GM18861 (cell line): ENCODE measurements at regions not wholly inside any gene's neighbourhood (a gene's known extent, or its start where the extent isn't known, plus 50 kb on each side); places are given as distances from the start of the nearest gene placed in this dataset.

Source experiments
- ATAC-seq: cut with Tn5 transposase; IDR thresholded peaks from one replicate; pipeline ENCODE4 v1.9.1; 2021; ENCODE audit not compliant: unreplicated experiment

DNA sequence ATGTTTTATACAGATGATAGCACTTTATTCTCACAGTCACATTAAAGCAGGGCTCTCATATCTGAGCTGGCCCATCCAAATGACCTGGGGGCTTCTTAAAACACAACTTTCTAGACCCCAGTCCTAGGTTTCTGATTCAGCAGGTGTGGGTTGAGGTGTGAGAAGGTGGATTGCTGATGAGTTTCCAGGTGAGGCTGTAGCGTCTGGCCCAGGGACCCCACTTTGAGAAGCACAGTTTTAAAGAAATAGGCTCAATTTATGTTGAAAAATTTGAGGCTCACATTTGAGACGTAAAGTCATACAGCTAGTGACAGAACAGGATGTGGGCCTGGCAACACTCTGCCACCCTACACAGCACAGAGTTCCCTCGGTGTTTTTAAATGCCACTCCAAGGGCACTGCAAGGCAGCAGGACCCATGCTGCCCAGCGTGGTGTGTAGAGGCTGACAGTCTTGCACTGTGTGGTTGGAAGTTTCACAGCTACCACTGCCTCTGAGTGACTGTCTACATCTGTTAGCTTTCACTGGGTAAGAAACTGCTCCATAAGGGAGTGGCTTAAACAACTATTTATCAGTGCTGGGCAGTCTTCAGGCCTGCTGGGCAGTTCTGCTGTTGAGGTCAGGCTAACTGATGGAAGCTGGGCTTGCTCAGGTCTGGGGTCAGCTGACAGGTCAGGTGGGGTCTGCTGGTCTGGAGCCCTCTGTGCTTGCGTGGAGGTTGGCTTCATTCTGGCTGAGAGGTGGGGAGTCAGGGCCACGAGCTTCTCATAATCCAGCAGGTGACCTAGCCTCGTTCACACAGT is 319.7 kb downstream of the CXCL12 start:
- ATAC-seq, result no peak

DNA sequence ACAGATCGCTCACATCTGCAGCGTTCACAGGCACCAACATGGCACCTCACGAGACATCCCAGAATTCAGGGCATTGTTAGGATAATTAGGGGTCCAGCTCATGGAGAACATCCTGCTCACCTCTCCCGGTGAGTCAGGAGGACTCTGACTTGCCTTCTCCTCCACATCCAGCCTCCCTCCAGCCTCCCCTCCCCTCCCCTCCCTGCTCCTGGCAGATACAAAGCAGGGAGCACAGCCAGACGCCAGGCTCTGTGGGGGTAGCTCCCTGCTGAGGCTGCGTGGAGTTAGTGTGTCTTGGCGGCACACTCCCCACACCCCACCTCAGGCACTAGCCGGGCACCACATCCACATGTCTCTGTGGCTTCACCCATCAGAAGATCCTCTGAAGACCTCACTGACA is 320.6 kb downstream of the CXCL12 start:
- ATAC-seq, result no peak

DNA sequence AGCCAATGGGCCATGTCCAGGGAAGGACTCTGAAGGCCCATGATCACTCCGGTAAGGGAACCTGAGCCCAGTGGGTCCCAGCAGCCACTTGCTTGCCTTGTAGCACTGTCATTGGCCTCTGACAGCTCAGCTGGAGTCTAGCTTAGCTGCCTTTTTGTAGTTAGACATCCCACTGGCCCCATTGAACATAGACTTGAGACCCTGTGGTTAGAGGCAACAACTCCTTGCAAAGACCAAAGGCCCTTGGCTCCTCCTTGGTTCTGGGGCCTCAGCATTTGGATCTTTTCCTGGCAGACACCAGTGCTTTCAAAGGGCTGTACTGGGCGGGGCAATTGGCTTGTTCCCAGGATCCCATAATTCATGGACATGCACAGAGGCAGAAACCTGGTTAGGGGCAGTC is 321.2 kb downstream of the CXCL12 start:
- ATAC-seq, result no peak

DNA sequence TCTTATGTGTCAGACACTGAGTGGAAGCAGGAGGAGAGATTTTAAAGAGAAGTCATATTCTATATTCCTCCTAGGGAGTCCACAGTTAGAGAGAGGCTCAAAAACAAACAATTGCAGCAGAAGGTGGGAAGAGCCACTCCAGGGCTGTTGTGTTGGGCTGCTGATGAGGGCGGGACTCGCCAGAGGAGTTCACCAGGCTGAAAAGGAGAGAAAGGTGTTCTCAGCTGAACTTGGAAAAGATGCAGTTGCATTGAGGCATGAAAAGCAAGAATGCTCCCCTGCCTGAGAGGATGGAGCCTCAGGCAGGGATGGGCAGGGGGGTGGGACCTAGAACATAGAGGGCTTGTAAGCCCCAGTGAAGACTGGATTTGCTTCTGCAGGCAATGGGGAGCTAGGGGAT is 324.2 kb downstream of the CXCL12 start:
- ATAC-seq, result no peak

DNA sequence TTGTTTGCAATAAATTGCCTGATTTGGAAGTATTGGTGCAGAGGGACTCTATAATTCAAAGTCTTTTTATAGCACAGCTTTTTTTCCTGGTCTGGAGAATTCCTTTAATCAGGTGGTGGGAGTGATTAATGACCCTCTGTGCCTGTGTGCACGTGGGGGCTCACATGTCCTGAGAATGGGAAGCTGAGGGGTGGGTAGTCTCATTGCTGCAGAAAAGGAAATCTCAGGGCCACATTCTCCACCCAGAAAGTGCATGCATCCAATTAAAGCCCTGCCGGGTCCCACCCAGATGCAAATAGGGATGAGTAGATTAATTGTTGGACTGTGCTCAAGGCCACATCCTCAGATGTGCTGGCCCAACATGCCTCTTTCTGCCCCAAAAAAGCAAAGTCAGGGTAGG is 324.7 kb downstream of the CXCL12 start:
- ATAC-seq, result no peak

DNA sequence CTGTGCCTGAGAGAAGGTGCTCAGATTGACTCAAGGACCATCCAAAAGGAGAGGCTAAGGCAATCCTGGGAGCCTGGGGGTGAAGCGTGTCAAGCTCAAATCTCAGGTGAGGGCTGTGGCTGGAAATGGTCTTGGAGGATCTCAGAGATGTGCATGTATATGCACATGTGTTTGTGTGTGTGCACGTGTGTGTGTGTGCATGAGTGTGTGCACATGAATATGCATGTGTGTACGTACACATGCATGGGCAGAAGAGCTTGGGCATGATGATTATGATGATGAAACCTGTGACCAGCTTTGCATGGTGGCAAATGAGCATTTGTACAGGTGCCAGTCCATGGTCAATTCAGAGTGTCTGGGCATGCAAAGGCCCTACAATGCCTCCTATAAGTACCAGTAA is 326.6 kb downstream of the CXCL12 start:
- ATAC-seq, result no peak

DNA sequence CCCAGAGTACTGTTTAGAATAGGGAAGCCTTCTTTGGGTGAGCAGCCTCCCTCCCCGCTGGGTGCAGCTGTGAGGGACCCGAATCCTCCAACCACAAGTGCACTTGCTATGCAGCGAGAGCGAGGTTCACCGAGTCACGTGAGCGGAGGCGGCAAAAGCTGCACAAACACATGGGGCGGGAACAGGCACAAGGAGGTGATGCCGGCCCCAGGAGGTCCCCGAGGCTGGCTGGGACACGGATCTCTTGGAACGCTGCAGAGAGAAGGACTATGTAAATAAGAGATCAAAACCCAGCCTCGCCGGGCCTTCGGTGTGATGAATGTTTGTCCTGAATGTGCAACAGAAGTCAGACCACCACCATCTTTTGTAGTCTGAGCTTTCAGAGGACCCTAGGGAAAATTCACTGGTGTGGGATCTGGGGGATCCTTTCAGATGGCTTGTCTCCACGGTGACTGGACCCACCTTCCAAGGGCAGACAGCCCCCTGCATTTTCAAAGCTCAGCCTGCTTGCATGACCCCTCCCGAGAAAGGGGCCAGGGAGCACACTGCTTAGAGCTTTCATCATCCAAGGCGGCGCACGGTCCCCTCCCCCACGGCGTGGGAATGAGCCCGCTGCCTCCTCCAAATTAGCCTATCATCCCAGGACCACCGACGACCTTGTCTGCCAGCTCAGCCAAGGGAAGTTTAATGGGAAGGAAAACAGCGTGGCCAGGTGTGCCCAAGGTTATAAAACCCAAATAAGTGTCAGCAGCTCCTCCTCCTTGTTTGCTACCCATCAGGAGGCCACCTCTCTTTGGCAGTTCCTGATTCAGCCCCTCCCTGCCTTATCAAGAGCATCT is 327.7 kb downstream of the CXCL12 start:
- no peak for ATAC-seq

DNA sequence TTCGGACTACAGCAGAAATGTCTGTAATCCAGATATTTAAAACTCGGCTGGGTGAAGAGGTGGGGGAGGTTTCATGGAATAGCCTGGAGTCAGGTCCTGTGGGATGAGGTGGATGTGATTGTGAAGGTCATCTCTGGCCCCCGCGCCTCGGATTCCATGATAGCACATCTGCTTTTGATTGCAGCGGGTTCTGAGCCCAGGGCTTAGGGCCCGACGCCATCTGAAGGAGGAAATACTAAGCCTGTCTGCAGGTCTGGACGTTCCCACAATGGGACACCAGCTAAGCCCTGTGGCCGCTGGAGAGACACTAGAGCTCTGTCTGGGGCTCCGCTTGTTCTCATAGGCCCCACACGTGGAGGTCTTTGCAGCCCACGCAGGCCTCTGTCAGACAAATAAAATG is 328.7 kb downstream of the CXCL12 start:
- ATAC-seq, result no peak

DNA sequence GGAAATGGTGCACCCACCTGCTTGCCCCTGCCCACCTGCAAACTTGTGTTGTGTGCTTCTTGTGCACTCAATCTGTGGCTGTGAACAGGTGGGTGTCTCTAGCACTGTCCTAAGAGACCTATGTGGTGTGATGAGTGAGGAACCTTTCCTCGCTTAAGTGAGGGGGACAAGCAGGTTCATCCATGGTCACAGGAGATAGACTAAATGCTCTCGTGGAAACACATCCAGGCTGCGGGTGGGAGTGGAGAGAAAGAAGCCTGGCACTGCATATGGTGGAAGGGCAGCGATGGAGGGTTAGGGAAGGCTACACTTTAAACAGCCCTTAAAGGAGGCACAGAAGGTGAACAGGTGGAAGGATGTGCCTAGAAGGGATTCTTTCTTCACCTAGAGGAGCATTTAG is 330.9 kb downstream of the CXCL12 start:
- ATAC-seq, result no peak

DNA sequence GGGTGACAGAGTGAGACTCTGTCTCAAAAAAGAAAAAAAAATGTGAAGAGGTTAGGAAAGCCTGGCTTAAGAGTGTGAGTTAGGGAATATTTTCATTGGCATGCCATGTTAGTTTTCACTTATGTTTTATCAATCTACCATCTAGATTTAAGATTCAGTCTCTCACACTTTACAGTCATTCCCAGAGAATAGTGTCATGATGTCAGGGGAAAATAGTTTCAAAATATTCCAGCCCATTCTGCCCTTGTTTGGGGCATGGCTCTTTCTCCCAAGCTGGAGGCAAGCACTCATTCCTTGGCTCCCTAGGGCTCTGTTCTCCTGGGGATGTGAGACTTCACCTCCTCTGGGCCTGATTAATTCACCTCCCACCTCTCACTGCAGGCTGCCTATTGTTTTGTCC is 331.5 kb downstream of the CXCL12 start:
- ATAC-seq, result no peak

DNA sequence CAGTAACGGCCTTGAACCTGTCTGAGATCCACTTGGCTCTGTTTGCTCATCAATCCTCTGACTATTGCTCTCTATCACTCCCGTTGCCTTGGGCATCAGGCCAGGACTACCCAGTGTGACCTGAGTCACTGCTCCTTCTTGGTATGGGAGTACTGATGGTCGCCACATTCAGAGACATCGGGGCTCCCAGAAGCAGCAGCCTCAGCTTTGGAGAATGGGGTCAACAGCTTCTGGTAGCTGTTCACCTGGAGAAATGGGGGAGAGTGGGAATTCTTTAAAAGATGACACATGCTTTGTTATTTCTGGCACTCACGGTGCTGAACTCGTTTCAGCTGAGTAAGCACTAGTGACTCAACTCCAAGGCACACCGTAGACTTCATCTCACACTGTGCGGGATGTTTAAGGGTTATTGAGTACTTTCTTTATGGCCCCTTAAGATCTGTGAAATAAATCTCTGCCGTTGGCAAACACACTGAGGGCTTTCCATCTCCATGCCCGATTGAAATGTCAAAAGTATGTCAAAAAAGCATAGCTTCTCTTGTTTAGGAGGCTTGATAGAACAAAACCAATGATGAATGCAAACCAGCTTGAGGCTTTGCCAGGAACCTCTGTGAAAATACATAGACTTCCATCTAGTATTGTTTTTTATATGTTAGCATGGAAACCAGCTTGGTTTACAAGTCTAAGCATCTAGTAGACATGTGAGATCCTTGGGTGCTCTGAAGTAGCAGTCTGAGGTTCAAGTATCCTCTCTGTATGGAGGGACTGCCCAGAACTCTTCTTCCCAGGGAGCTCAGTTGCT is 333.1 kb downstream of the CXCL12 start:
- no peak for ATAC-seq

DNA sequence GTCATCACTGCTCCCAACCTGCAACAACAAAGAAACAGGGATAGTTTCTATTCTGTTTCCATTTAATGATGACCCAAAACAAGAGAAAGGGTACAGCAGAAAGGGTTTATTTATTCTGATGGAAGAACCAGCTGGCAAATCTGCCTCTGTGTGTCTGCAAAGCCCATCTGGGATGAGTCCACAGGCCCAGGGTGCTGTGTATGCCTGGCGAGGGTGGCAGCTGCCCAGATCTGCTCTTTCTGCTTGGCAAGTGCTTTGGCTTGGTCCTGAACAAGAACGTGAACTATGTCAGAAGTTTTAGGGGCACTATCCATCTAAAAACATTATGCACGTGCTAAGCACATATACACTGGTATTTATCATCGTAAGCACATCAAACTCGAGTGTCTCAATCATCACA is 333.8 kb downstream of the CXCL12 start:
- no peak for ATAC-seq

DNA sequence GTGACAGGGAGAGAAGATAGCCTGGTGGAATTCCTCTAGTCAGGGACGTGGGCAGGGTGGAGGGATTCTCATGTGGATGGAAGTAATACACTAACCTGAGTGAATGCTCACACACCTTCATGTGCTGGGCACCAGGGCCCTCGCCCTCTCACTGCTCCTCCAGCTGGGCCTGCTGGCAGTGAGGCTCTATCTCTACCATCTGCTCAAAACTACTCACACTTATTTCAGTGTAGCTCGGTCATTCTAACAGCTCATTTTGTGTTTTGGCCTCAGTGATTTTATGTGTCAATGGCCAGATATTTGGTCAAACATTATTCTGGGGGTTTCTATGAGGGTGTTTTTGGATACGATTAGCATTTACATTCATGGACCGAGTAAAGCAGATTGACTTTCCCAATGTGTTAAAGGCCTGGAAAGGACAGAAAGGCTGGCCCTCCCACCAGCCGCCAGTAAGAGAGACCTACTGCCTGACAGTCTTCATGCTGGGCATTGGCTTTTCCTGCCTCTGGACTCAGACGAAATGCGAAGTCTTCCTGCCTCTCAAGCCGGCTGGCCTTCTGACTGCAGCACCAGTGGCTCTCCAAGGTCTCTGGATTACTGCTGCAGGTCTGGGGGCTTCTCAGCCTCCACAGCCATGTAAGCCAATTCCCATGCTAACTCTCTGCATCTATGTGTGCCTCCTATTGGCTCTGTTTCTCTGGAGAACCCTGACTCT is 335.4 kb downstream of the CXCL12 start:
- no peak for ATAC-seq

DNA sequence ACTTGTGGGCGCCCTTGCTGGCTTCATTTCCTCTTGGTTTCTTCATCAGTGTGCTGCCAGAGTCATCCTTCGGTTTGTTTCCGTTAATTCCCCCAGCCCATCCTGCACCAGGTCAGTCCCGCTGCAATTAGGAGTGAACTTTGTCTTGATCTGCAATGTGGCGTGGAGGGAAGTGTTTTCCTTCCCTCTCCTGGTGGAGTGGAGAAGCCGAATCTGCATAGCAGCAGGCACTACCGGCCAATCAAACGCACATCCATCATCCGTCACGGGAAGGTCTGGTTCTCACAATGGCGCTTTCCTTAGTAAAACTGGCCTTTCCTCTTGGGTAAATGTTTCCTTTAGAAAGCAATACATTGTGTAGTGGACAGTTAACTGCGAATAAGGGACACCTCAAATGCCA is 337.5 kb downstream of the CXCL12 start:
- ATAC-seq, result no peak

DNA sequence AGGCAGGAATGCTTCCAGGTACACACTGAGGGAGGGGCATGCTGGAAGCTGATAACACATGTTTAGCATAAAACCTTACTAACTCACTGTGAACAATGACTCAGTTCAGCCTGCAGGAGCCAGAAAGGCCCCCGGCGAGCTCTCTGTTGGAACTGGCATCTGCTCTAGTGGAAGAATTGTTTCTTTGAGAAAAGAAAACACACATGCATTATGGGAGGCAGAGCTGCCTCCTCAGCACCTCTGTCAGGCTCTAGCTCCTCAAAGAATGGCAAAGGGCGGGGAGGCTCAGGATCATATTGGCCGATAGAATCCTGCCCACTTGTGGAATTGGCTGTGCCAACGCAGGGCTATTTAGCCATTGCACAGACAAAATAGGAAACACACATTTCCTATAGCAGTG is 338.3 kb downstream of the CXCL12 start:
- no peak for ATAC-seq

DNA sequence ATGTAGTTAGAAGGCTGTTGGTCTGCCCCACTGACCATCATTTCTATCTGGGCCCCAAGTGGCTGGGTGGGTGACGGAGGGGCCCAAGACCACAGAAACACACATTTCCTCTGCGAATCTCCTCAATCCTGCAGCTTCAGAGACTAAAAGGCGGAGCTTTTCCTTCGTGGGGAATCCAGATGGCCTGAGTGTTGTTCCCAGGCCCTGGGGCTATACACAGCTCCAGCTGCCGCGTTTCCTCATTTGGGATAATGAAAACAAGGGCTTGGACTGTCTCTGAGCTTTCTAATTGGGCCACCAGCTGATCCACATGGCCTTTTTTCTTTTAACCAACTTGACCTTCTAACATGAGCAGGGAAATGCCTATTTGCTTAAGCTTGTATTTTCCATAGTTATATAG is 339.9 kb downstream of the CXCL12 start:
- ATAC-seq, result no peak

DNA sequence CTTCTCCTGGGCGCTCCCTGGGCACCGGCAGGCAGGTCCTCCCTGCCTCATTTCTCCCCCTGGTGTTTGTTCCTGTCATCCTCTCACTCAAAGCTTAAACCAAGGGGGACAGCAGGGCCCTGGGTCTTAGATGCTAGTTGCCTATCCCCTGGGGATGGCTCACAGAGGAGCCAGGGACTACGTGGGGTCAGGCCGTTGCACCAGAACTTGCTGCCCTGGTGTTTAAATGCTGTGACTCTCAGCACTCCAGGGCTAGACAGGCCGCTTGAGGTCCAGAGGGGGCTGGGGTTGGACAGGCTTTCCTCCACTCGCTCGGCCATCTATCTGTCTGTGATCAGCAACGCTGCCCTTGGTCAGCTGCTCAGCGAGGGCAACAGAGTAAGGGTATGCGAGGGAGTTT is 340.3 kb downstream of the CXCL12 start:
- no peak for ATAC-seq

DNA sequence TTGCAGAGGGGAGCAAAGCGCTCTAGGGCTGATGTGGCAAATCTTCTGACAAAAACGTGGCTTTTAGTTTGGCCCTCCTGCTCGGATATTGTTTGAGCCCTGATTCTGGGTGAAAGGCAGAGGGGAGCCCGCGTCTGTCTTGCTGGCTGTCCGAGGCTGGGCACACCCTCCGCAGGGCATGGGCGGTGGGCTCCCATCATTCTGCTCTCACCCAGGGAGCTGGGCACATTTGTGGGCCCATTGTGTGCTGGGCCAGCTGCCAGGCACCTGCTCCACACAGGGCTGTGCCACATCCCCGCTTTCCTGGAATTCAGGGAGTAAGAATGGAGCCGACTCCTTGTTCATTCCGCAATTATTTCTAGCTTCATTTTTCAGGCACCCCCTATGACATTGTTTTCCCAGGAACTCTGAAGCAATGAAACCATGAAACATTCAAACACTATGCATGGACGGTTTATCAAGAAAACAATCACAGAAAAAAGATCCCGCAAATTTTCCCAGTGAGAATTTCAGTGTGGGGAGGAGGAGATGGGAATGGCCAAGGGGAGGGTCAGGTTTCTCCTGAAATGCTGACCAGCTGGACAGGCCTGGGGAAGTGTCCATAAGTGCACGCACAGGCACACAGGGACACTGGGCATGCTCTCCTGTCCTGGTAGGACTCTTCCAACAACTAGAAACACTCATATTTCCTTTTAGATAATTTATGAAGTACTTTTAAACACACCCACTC is 341.1 kb downstream of the CXCL12 start:
- no peak for ATAC-seq

DNA sequence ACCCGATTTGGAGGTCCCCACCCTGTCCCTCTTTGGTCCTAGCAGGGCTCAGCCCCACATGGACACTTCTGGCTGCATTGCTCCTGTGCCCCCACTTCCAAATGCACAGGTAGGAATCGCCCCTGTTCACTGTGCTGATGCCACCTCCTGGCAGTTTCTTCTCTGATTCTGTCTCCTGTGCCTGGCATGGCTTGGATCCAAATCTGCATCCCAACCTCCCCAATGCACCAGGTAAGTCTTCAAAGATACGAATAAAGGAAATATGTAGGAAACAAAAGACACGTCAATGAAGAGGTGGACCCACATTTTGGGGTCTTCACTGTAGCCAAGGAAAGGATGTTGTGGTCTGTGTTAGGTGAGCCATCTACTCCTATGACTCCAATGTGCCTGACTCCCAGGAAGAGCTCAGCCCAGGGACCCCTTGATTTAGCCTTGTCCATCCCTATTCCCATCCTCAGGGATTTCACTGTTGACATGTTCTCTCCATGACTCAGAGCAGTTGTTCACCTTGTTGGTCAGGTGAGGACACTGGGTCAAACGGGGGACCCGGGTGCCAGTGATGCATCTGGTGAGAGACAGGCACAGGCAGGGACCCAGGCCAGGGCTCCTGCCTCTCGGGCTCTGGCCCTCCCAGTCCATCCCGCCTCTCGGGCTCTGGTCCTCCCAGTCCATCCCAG is 341.8 kb downstream of the CXCL12 start:
- ATAC-seq, result no peak
